Neuronal stem cell (in vitro differentiated cells): ENCODE measurements at regions not wholly inside any gene's neighbourhood (a gene's known extent, or its start where the extent isn't known, plus 50 kb on each side); places are given as distances from the start of the nearest gene placed in this dataset.

Source experiments
- DNase-seq: peaks from one replicate; pipeline ENCODE4 v3.0.0-alpha.2; 2013; ENCODE audit warnings: low spot score
- H2AFZ ChIP-seq: one replicate; pipeline ENCODE4 v1.6.1; 2013; ENCODE audit warnings: mild to moderate bottlenecking, low read length, inconsistent platforms
- H2AK5ac ChIP-seq: 2 replicates; pipeline ENCODE4 v1.6.1; 2013; ENCODE audit warnings: low read depth, mild to moderate bottlenecking, inconsistent platforms, low read length, moderate library complexity, mixed read lengths
- H2BK120ac ChIP-seq: 2 replicates; pipeline ENCODE4 v1.6.1; 2013; ENCODE audit warnings: low read depth, mild to moderate bottlenecking, inconsistent platforms, low read length, moderate library complexity, mixed read lengths
- H2BK12ac ChIP-seq: one replicate; pipeline ENCODE4 v1.6.1; 2013; ENCODE audit warnings: low read length, inconsistent platforms
- H2BK15ac ChIP-seq: 2 replicates; pipeline ENCODE4 v1.6.1; 2013; ENCODE audit warnings: mild to moderate bottlenecking, low read length, inconsistent platforms, mixed read lengths
- H2BK5ac ChIP-seq: one replicate; pipeline ENCODE4 v1.6.1; 2013; ENCODE audit warnings: inconsistent platforms, mild to moderate bottlenecking, low read length, moderate library complexity
- H3K14ac ChIP-seq: one replicate; pipeline ENCODE4 v1.6.1; 2013; ENCODE audit warnings: low read length, inconsistent platforms
- H3K18ac ChIP-seq: 2 replicates; pipeline ENCODE4 v1.6.1; 2013; ENCODE audit warnings: low read length, inconsistent platforms
- H3K23ac ChIP-seq: 2 replicates; pipeline ENCODE4 v1.6.1; 2013; ENCODE audit warnings: low read depth, mild to moderate bottlenecking, mixed read lengths, low read length, inconsistent platforms; ENCODE audit not compliant: poor library complexity
- H3K27ac ChIP-seq: replicated peaks from 3 replicates; pipeline ENCODE4 v1.5.1; 2013; ENCODE audit warnings: low read length, inconsistent platforms
- H3K27me3 ChIP-seq, 3 experiments: 2 replicates each; pipeline ENCODE4 v1.6.1; 2013; ENCODE audit warnings: low read length in 3 of 3, mild to moderate bottlenecking in 2 of 3, inconsistent platforms in 1 of 3, low read depth in 1 of 3, mixed read lengths in 1 of 3, moderate library complexity in 1 of 3; ENCODE audit not compliant: control insufficient read depth in 3 of 3, insufficient read depth in 3 of 3
- H3K36me3 ChIP-seq, 2 donors: replicated peaks in 1 of 2; 2 replicates each; pipeline ENCODE4 v1.6.1; 2013; ENCODE audit warnings: low read length in 2 of 2; ENCODE audit not compliant: control insufficient read depth in 2 of 2, insufficient read depth in 2 of 2
- H3K4ac ChIP-seq: 2 replicates; pipeline ENCODE4 v1.6.1; 2013; ENCODE audit warnings: inconsistent platforms, mild to moderate bottlenecking, low read length, moderate library complexity
- H3K4me1 ChIP-seq, 2 donors: 1 replicate in 1 of 2; 2 replicates in 1 of 2; pipeline ENCODE4 v1.6.1; 2013; ENCODE audit warnings: low read length in 2 of 2, low read depth in 1 of 2; ENCODE audit not compliant: control insufficient read depth in 2 of 2, insufficient read depth in 1 of 2
- H3K4me2 ChIP-seq: one replicate; pipeline ENCODE4 v1.6.1; 2013; ENCODE audit warnings: mild to moderate bottlenecking, low read length, inconsistent platforms; ENCODE audit not compliant: insufficient read depth, poor library complexity, severe bottlenecking
- H3K4me3 ChIP-seq, 2 donors: 2 replicates each; pipeline ENCODE4 v1.5.1; 2013; ENCODE audit warnings: low read length in 2 of 2, mild to moderate bottlenecking in 2 of 2, inconsistent platforms in 1 of 2, moderate library complexity in 1 of 2
- H3K79me1 ChIP-seq: one replicate; pipeline ENCODE4 v1.6.1; 2013; ENCODE audit warnings: low read depth, mild to moderate bottlenecking, inconsistent platforms, low read length, moderate library complexity
- H3K9ac ChIP-seq: one replicate; pipeline ENCODE4 v1.6.1; 2013; ENCODE audit warnings: mild to moderate bottlenecking, low read depth, low read length, inconsistent platforms; ENCODE audit not compliant: poor library complexity
- H3K9me3 ChIP-seq, 2 donors: replicated peaks in 1 of 2; 2 replicates each; pipeline versions ENCODE3 to v1.6.1; 2013; ENCODE audit warnings: low read length in 2 of 2, mild to moderate bottlenecking in 2 of 2, inconsistent platforms in 1 of 2, low read depth in 1 of 2, mixed read lengths in 1 of 2, moderate library complexity in 1 of 2; ENCODE audit not compliant: control insufficient read depth in 2 of 2, insufficient read depth in 1 of 2
- H4K8ac ChIP-seq: one replicate; pipeline ENCODE4 v1.6.1; 2013; ENCODE audit warnings: low read depth, mild to moderate bottlenecking, inconsistent platforms, low read length, moderate library complexity
- H4K91ac ChIP-seq: one replicate; pipeline ENCODE4 v1.6.1; 2013; ENCODE audit warnings: low read length, low read depth, mild to moderate bottlenecking, inconsistent platforms; ENCODE audit not compliant: poor library complexity
- WGBS, 2 donors: extraction: QIAGEN DNeasy Blood & Tissue Kit; methylation state at CpG; one replicate each; pipeline ENCODE4 v1.1.7; 2013; ENCODE audit warnings: missing lambda C conversion rate in 2 of 2, mixed read lengths in 1 of 2; ENCODE audit not compliant: insufficient read length in 2 of 2, insufficient replicate concordance in 1 of 2; ENCODE audit errors: extremely low coverage in 2 of 2; 5-methylcytosine and 5-hydroxymethylcytosine counted together

GRCh38 chr1:164949771-164950471 is 390.9 kb downstream of the PBX1 start:
- no peak overlapping the region for H3K23ac ChIP-seq
- H4K8ac ChIP-seq = no peak overlapping the region
- no peak overlapping the region for H3K4me2 ChIP-seq
- no peak overlapping the region for H4K91ac ChIP-seq
- no peak overlapping the region for H3K27ac ChIP-seq
- WGBS, 2 donors = no CpG with 5 or more reads among the region's 2 CpGs
- no peak overlapping the region for H3K18ac ChIP-seq
- no peak for DNase-seq
- H3K14ac ChIP-seq = no peak overlapping the region
- H2BK5ac ChIP-seq = no peak overlapping the region
- no peak overlapping the region for H2BK15ac ChIP-seq
- H2AFZ ChIP-seq = no peak overlapping the region
- H3K27me3 ChIP-seq = no peaks in the 10 kb centered on the region
- H3K4ac ChIP-seq = no peak overlapping the region
- H3K9me3 ChIP-seq = peaks cover 3 to 4% of the 10 kb centered on the region in 2 donors
- no peaks in the 10 kb centered on the region for H3K4me1 ChIP-seq
- H2BK120ac ChIP-seq = no peak overlapping the region
- H3K4me3 ChIP-seq = no peak overlapping the region
- H3K79me1 ChIP-seq = no peaks in the 10 kb centered on the region
- no peaks in the 10 kb centered on the region for H3K36me3 ChIP-seq
- no peak overlapping the region for H2AK5ac ChIP-seq
- H2BK12ac ChIP-seq = no peak overlapping the region
- H3K9ac ChIP-seq = no peak overlapping the region

DNA sequence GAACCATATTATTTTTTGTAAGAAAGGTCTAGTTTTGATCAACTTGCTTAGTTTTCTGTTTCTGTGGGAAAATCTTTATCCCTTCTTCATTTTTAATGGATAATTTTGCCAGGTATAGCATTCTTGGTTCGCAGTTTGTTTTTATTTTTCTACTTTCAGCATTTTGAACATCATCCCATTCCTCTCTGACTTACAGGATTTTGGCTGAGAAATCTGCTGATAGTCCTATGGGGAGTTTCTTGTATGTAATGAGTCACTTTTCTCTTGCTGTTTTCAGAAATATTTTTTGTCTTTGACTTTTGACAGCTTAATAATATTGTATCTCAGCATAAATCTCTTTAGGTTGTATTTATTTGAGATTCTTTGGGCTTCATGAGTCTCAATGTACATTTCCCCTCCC is 389.1 kb downstream of the PBX1 start:
- Histone ChIP-seq H4K8ac (no peak overlapping the region), H2BK12ac (no peak overlapping the region), H2BK5ac (no peak overlapping the region), H2BK15ac (no peak overlapping the region), H4K91ac (no peak overlapping the region), H3K79me1 (no peaks in the 10 kb centered on the region), H2BK120ac (no peak overlapping the region), H3K4ac (no peak overlapping the region), H3K27ac (no peak overlapping the region), H3K18ac (no peak overlapping the region), H3K14ac (no peak overlapping the region), H2AK5ac (no peak overlapping the region), H3K27me3 (no peaks in the 10 kb centered on the region), H3K9me3 (peaks cover 3 to 4% of the 10 kb centered on the region in 2 donors), H3K4me3 (no peak overlapping the region), H3K9ac (no peak overlapping the region), H3K4me1 (no peaks in the 10 kb centered on the region), H3K23ac (no peak overlapping the region), H3K4me2 (no peak overlapping the region), H2AFZ (no peak overlapping the region), H3K36me3 (no peaks in the 10 kb centered on the region)
- no peak for DNase-seq
- WGBS, 2 donors = no CpG with 5 or more reads among the region's 1 CpG

- Histone ChIP-seq H3K18ac (no peak overlapping the region), H3K4me3 (no peak overlapping the region), H3K14ac (no peak overlapping the region), H3K79me1 (no peaks in the 10 kb centered on the region), H3K23ac (no peak overlapping the region), H3K9me3 (no peaks in the 10 kb centered on the region), H3K4me2 (no peak overlapping the region), H2BK120ac (no peak overlapping the region), H3K27ac (no peak overlapping the region), H3K4me1 (no peaks in the 10 kb centered on the region), H2BK12ac (no peak overlapping the region), H4K8ac (no peak overlapping the region), H3K9ac (no peak overlapping the region), H2BK5ac (no peak overlapping the region), H2BK15ac (no peak overlapping the region), H3K36me3 (no peaks in the 10 kb centered on the region), H2AK5ac (no peak overlapping the region), H3K27me3 (no peaks in the 10 kb centered on the region), H3K4ac (no peak overlapping the region), H2AFZ (no peak overlapping the region), H4K91ac (no peak overlapping the region)
- no CpG with 5 or more reads among the region's 2 CpGs for WGBS, 2 donors
- no peak for DNase-seq
Measured at GRCh38 chr1:164937291-164937690, 378.3 kb downstream of the PBX1 start.

DNA sequence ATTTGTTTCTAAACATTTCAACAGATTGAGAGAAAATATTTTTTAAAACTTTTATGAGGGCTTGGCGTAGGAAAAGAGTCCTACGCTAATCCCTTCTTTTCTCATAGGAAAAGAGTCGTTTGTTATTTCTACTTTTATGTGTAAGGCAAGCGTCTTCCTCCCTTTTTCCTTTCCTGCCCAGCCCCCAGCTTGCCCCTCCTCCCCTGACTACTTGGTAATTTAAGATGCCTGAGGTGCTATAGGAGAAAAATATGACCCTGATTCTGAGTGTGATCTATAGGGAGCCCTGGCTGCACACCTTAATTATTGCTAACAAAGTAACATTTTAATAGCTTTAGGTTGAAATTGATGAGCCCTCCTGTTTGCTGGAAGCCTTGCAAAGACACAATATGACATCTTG is 373.6 kb downstream of the PBX1 start:
- Histone ChIP-seq H2BK120ac (no peak overlapping the region), H3K79me1 (no peaks in the 10 kb centered on the region), H3K4me2 (no peak overlapping the region), H2AFZ (no peak overlapping the region), H4K8ac (no peak overlapping the region), H4K91ac (no peak overlapping the region), H3K9ac (no peak overlapping the region), H3K4me1 (no peaks in the 10 kb centered on the region), H3K23ac (no peak overlapping the region), H3K18ac (no peak overlapping the region), H3K14ac (no peak overlapping the region), H3K4me3 (no peak overlapping the region), H2BK15ac (no peak overlapping the region), H2BK12ac (no peak overlapping the region), H2BK5ac (no peak overlapping the region), H3K9me3 (no peaks in the 10 kb centered on the region), H3K27me3 (peaks cover 0 to 2% (median 0%) of the 10 kb centered on the region in 3 experiments), H2AK5ac (no peak overlapping the region), H3K27ac (no peak overlapping the region), H3K36me3 (no peaks in the 10 kb centered on the region), H3K4ac (no peak overlapping the region)
- no peak for DNase-seq
- no CpG with 5 or more reads among the region's 4 CpGs for WGBS, 2 donors
